Liver (tissue), 3 donors: ENCODE measurements at regions not wholly inside any gene's neighbourhood (a gene's known extent, or its start where the extent isn't known, plus 50 kb on each side); places are given as distances from the start of the nearest gene placed in this dataset.

ENCODE experiments used
- CTCF ChIP-seq: fragments of 150-350 bp; IDR thresholded peaks from 2 replicates; pipeline ENCODE4 v1.5.1; 2017; ENCODE audit warnings: improper control_type of control experiment, low read depth, low read length; ENCODE audit not compliant: missing input control
- GABPA ChIP-seq, 2 donors: IDR thresholded peaks in 1 of 2; conservative IDR thresholded peaks in 1 of 2; 2 replicates each; pipeline ENCODE4 v1.6.1; 2016; ENCODE audit warnings: antibody characterized with exemption in 2 of 2, mild to moderate bottlenecking in 1 of 2, moderate library complexity in 1 of 2
- RAD21 ChIP-seq, 2 donors: IDR thresholded peaks; 2 replicates each; pipeline ENCODE4 v1.6.1; 2016; ENCODE audit warnings: antibody characterized with exemption in 2 of 2, mild to moderate bottlenecking in 2 of 2
- REST ChIP-seq: IDR thresholded peaks from 2 replicates; pipeline ENCODE4 v1.6.1; 2016; ENCODE audit warnings: antibody characterized with exemption, mild to moderate bottlenecking
- SP1 ChIP-seq: IDR thresholded peaks from 2 replicates; pipeline ENCODE4 v1.6.1; 2018; ENCODE audit warnings: antibody characterized with exemption, mild to moderate bottlenecking
- TAF1 ChIP-seq: conservative IDR thresholded peaks from 2 replicates; pipeline ENCODE4 v1.6.1; 2016; ENCODE audit warnings: antibody characterized with exemption, mild to moderate bottlenecking
- ZBTB33 ChIP-seq: IDR thresholded peaks from 2 replicates; pipeline ENCODE4 v1.6.1; 2016; ENCODE audit warnings: antibody characterized with exemption
- donor health status: healthy.
- donor health status: healthy.

- TF ChIP-seq CTCF (no peak), REST (no peak), RAD21 (IDR thresholded peaks at IDR 0.05) (no peak), TAF1 (no peak), SP1 (no peak), GABPA (IDR thresholded peaks at IDR 0.05 in 1 of 2, conservative IDR thresholded peaks at IDR 0.05 in 1 of 2) (no peak), ZBTB33 (no peak)
Observed at GRCh38 chr13:105547851-105548250, 987.6 kb downstream of the EFNB2 start.
